Activated B cell treated with CpG ODN at 0.5 μM for 24 hours (primary cell): ENCODE measurements at regions not wholly inside any gene's neighbourhood (a gene's known extent, or its start where the extent isn't known, plus 50 kb on each side); places are given as distances from the start of the nearest gene placed in this dataset.

Experiments
- ATAC-seq: fragments of 200-7000 bp; cut with Tn5 transposase; one replicate; pipeline ENCODE4 v1.10.0; 2021; ENCODE audit warnings: low read depth, mild to moderate bottlenecking, moderate library complexity
- CTCF ChIA-PET: fragments of 350-600 bp; sonication (Branson Sonifier 250); formaldehyde crosslinking; loops from one replicate; lab custom pipeline; 2021; ENCODE audit warnings: antibody characterized with exemption; lab: Charles Lee
- POLR2A ChIA-PET: fragments of 350-600 bp; sonication (Branson Sonifier 250); formaldehyde crosslinking; loops from one replicate; lab custom pipeline; 2021; ENCODE audit warnings: antibody characterized with exemption; lab: Charles Lee
- DNase-seq: peaks from one replicate; pipeline ENCODE4 v3.0.0; 2022
- H3K27ac Mint-ChIP-seq: one replicate; pipeline ENCODE4 v1.8.0; 2020; ENCODE audit warnings: mixed read lengths
- H3K27me3 Mint-ChIP-seq: one replicate; pipeline ENCODE4 v1.8.0; 2021; ENCODE audit warnings: mixed read lengths
- H3K36me3 Mint-ChIP-seq: one replicate; pipeline ENCODE4 v1.8.0; 2021; ENCODE audit warnings: low read depth, mixed read lengths
- H3K4me1 Mint-ChIP-seq: one replicate; pipeline ENCODE4 v1.8.0; 2021; ENCODE audit warnings: mixed read lengths
- H3K4me3 Mint-ChIP-seq: one replicate; pipeline ENCODE4 v1.8.0; 2020; ENCODE audit warnings: mild to moderate bottlenecking, mixed read lengths
- H3K9me3 Mint-ChIP-seq: one replicate; pipeline ENCODE4 v1.8.0; 2020; ENCODE audit warnings: mixed read lengths
- intact Hi-C: fragments of 100-400 bp; cut with micrococcal nuclease; formaldehyde crosslinking; loops from one replicate; pipeline ENCODE4 v1.15.1; 2024
- TF ChIP-seq, protein P1 (sequence below): fragments of 200-600 bp; IDR thresholded peaks from one replicate; pipeline ENCODE4 v1.8.0; 2022; ENCODE audit warnings: antibody characterized with exemption, mild to moderate bottlenecking

DNA sequence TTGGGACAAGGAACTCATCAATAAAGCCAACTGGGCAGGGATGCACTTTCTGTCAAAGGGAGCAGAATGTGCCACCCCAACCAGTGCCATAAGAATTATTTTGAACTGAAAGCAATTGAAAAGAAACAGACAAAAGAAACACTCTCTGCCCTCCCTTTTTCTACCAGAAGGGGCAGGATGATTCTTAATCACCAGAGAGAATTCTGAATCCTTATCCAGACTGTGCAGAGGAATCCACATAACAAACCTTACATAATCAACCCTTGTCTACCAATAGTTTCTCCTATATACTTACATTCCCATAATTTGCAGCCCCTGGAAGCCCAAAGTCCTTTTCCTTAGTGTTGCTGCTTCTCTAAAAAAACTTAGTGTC, 520.7 kb upstream of the NBEA start:
- CTCF ChIA-PET = no interaction called here
- Mint-ChIP-seq H3K9me3 (no peaks in the 10 kb centered on the region), H3K4me1 (no peaks in the 10 kb centered on the region), H3K4me3 (no peak overlapping the region), H3K27me3 (no peaks in the 10 kb centered on the region), H3K36me3 (no peaks in the 10 kb centered on the region), H3K27ac (no peak overlapping the region)
- ATAC-seq = no peak
- POLR2A ChIA-PET = no interaction called here
- intact Hi-C loops = no loop called here
- DNase-seq = no peak
- TF ChIP-seq, protein P1, sequence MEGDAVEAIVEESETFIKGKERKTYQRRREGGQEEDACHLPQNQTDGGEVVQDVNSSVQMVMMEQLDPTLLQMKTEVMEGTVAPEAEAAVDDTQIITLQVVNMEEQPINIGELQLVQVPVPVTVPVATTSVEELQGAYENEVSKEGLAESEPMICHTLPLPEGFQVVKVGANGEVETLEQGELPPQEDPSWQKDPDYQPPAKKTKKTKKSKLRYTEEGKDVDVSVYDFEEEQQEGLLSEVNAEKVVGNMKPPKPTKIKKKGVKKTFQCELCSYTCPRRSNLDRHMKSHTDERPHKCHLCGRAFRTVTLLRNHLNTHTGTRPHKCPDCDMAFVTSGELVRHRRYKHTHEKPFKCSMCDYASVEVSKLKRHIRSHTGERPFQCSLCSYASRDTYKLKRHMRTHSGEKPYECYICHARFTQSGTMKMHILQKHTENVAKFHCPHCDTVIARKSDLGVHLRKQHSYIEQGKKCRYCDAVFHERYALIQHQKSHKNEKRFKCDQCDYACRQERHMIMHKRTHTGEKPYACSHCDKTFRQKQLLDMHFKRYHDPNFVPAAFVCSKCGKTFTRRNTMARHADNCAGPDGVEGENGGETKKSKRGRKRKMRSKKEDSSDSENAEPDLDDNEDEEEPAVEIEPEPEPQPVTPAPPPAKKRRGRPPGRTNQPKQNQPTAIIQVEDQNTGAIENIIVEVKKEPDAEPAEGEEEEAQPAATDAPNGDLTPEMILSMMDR = no peak

DNA sequence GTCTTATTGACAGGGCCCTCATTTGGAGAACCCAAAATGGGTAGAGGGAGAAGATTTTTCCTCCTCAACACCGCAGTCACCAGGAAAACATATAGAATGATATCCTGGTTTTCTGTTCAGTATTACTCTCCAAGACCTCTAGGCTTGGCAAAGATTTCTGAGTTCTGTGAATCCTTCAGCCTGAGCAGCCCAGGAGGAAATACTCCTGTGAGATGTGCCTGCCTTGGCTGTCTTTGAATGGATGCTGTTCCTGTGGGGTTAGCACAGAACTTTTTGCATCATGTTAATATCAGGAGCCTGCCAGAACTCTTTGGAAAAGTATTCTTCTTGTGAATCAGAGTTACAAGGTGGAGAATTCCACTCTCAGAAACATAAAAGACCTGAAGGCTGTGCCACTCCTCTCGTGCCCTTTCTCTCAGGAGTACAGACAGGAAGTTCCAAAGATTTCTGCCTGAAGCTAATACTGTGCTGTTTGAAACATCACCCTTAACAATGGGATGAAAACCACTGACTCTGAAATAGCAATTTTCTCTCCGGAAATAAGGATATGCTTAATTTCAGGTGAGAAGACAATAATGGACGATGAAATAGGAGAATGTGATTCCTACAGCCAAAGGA, 520.1 kb upstream of the NBEA start:
- intact Hi-C loops = no loop called here
- ChIA-PET CTCF (no interaction called here), POLR2A (no interaction called here)
- Mint-ChIP-seq H3K27ac (no peak overlapping the region), H3K9me3 (no peaks in the 10 kb centered on the region), H3K4me1 (no peaks in the 10 kb centered on the region), H3K4me3 (no peak overlapping the region), H3K27me3 (no peaks in the 10 kb centered on the region), H3K36me3 (no peaks in the 10 kb centered on the region)
- ATAC-seq (no peak), DNase-seq (no peak)
- TF ChIP-seq, protein P1 = no peak

DNA sequence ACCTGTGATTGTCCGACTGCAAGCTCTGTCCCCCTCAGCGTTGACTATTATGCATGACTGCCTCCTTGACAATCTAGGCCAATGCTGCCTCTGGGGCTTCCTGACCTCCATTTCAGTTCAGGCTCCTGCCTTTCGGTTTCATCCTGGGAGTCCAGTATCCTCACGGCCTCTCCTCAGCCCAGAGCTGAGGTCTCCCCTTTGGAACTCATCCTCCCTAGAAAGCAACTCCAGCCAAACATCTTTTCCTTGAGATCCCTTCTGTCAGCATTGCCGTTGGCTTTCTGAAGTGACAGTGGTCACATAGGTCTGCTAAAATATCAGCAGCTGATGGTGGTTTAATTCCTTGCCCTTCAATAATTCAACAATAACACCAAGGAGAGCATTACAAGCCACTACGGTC, 519.1 kb upstream of the NBEA start:
- H3K27ac Mint-ChIP-seq = no peak overlapping the region
- CTCF ChIA-PET = no interaction called here

DNA sequence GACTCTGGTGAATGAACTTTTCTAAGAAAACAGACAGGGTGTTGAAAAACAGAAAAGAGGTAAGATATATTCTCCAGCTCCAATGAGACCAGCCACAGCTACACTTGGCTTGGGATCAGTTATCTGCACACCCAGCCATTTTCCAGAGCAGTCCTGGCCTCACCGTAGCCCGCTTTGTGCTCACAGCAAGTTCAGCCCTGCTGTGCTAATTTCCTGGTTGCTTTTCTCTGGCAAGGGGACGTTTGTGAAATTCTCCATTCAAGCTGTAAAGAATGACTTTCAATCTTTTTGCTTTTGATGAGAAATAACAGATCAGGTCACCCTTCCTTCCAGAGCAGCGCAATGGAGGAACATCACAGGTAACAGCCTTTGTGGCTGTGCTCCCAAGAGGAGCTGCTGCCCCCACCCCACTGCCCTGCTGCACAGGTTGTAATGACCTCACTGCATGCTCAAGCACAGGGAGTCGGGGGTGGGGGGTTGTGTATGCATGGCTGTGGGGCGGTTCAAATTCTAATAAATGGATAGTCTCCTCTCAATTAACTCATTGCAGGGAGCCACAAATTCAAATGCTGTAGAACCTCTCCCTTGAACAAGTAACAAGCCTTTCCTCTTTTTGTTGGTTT, 516.6 kb upstream of the NBEA start:
- DNase-seq (no peak), ATAC-seq (no peak)
- no peak overlapping the region for H3K27ac Mint-ChIP-seq
- H3K9me3 Mint-ChIP-seq = no peaks in the 10 kb centered on the region
- POLR2A ChIA-PET = no interaction called here
- H3K36me3 Mint-ChIP-seq = no peaks in the 10 kb centered on the region
- H3K4me3 Mint-ChIP-seq = no peak overlapping the region
- no peaks in the 10 kb centered on the region for H3K4me1 Mint-ChIP-seq
- CTCF ChIA-PET = no interaction called here
- no peaks in the 10 kb centered on the region for H3K27me3 Mint-ChIP-seq
- intact Hi-C loops = no loop called here
- TF ChIP-seq, protein P1 = no peak

More for the DNA sequence above, 519.1 kb upstream of the NBEA start:
- Mint-ChIP-seq H3K4me1 (no peaks in the 10 kb centered on the region), H3K27me3 (no peaks in the 10 kb centered on the region), H3K4me3 (no peak overlapping the region), H3K36me3 (no peaks in the 10 kb centered on the region), H3K9me3 (no peaks in the 10 kb centered on the region)
- no peak for ATAC-seq
- DNase-seq = no peak
- POLR2A ChIA-PET = no interaction called here
- intact Hi-C loops = no loop called here
- TF ChIP-seq, protein P1 = no peak

DNA sequence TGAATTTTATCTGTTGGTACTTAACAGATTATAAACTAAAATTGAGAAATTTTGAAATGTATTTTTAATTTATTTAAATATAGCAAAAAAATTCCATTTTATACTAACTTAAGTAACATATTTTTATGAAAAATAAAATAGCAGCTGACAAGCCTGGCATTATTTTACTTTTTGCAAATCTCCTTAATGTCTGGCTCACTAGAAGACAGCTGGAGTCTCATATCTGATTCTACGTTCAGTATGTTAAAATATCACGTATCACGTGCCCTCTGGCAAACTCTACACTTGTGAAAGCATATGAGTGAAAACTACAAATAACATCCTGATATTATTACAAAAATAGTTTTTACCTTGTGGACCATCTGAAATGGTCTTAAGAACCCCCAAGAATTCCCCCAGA, 513.2 kb upstream of the NBEA start:
- ATAC-seq = no peak
- Mint-ChIP-seq H3K9me3 (no peaks in the 10 kb centered on the region), H3K27me3 (no peaks in the 10 kb centered on the region), H3K27ac (no peak overlapping the region), H3K36me3 (no peaks in the 10 kb centered on the region), H3K4me3 (no peak overlapping the region), H3K4me1 (no peaks in the 10 kb centered on the region)
- TF ChIP-seq, protein P1 = no peak
- ChIA-PET CTCF (no interaction called here), POLR2A (no interaction called here)
- intact Hi-C loops = no loop called here
- DNase-seq = no peak
